ENCODE measurements at regions not wholly inside any gene's neighbourhood (a gene's known extent, or its start where the extent isn't known, plus 50 kb on each side); places are given as distances from the start of the nearest gene placed in this dataset.
"Not testable (repeated sequence)": the region's sequence is repeated elsewhere in the genome, so short reads cannot be mapped to it uniquely, and the experiment has no call there.

GRCh38 chr1:121019715-121020349 is 130.3 kb downstream of the PPIAL4A start:
- not testable (repeated sequence) for H3K36me3 ChIP-seq (ENCODE audit: control insufficient read depth, insufficient read depth, low read length); DNase-seq; H3K9me3 ChIP-seq (replicated peaks; ENCODE audit: control insufficient read depth, low read depth, low read length); H3K27me3 ChIP-seq (ENCODE audit: control insufficient read depth, insufficient read depth, low read length); H3K27ac ChIP-seq (ENCODE audit: low read length); H3K4me1 ChIP-seq (ENCODE audit: control insufficient read depth, insufficient read depth, low read length); H3K4me3 ChIP-seq (ENCODE audit: low read length)
- no CpG with 5 or more reads among the region's 17 CpGs for WGBS (ENCODE audit: insufficient coverage)

GRCh38 chr1:121020350-121021236 is 131.0 kb downstream of the PPIAL4A start:
- H3K4me1 ChIP-seq (ENCODE audit: control insufficient read depth, insufficient read depth, low read length); H3K27me3 ChIP-seq (ENCODE audit: control insufficient read depth, insufficient read depth, low read length); H3K36me3 ChIP-seq (ENCODE audit: control insufficient read depth, insufficient read depth, low read length); H3K9me3 ChIP-seq (replicated peaks; ENCODE audit: control insufficient read depth, low read depth, low read length); H3K27ac ChIP-seq (ENCODE audit: low read length): not testable (repeated sequence)
- DNase-seq, result peak; percentile 83
- H3K4me3 ChIP-seq (ENCODE audit: low read length), result peak overlapping the region; percentile 25
- no CpG with 5 or more reads among the region's 37 CpGs for WGBS (ENCODE audit: insufficient coverage)

- not testable (repeated sequence) for H3K4me3 ChIP-seq (ENCODE audit: low read length); H3K27ac ChIP-seq (ENCODE audit: low read length); H3K27me3 ChIP-seq (ENCODE audit: control insufficient read depth, insufficient read depth, low read length); H3K4me1 ChIP-seq (ENCODE audit: control insufficient read depth, insufficient read depth, low read length); H3K9me3 ChIP-seq (replicated peaks; ENCODE audit: control insufficient read depth, low read depth, low read length); H3K36me3 ChIP-seq (ENCODE audit: control insufficient read depth, insufficient read depth, low read length)
- DNase-seq, result peak; percentile 0
- no CpG with 5 or more reads among the region's 6 CpGs for WGBS (ENCODE audit: insufficient coverage)
Measured at GRCh38 chr1:121021716-121022115, 132.1 kb downstream of the PPIAL4A start.

GRCh38 chr1:121032878-121033494 is 143.4 kb downstream of the PPIAL4A start:
- DNase-seq; H3K4me3 ChIP-seq (ENCODE audit: low read length); H3K36me3 ChIP-seq (ENCODE audit: control insufficient read depth, insufficient read depth, low read length); H3K27ac ChIP-seq (ENCODE audit: low read length); H3K9me3 ChIP-seq (replicated peaks; ENCODE audit: control insufficient read depth, low read depth, low read length); H3K27me3 ChIP-seq (ENCODE audit: control insufficient read depth, insufficient read depth, low read length); H3K4me1 ChIP-seq (ENCODE audit: control insufficient read depth, insufficient read depth, low read length): not testable (repeated sequence)
- WGBS (ENCODE audit: insufficient coverage), result no CpG with 5 or more reads among the region's 3 CpGs

GRCh38 chr1:121036792-121037191 is 147.2 kb downstream of the PPIAL4A start:
- not testable (repeated sequence) for DNase-seq; H3K27me3 ChIP-seq (ENCODE audit: control insufficient read depth, insufficient read depth, low read length); H3K27ac ChIP-seq (ENCODE audit: low read length); H3K9me3 ChIP-seq (replicated peaks; ENCODE audit: control insufficient read depth, low read depth, low read length); H3K4me1 ChIP-seq (ENCODE audit: control insufficient read depth, insufficient read depth, low read length); H3K4me3 ChIP-seq (ENCODE audit: low read length); H3K36me3 ChIP-seq (ENCODE audit: control insufficient read depth, insufficient read depth, low read length)
- no CpG with 5 or more reads among the region's 4 CpGs for WGBS (ENCODE audit: insufficient coverage)

- no CpG with 5 or more reads among the region's 4 CpGs for WGBS (ENCODE audit: insufficient coverage)
Measured at GRCh38 chr1:121040974-121041373, 143.2 kb downstream of the FAM72B start.

GRCh38 chr1:121041497-121041896 is 142.6 kb downstream of the FAM72B start:
- not testable (repeated sequence) for H3K27ac ChIP-seq (ENCODE audit: low read length); H3K4me3 ChIP-seq (ENCODE audit: low read length); H3K9me3 ChIP-seq (replicated peaks; ENCODE audit: control insufficient read depth, low read depth, low read length); H3K4me1 ChIP-seq (ENCODE audit: control insufficient read depth, insufficient read depth, low read length); H3K36me3 ChIP-seq (ENCODE audit: control insufficient read depth, insufficient read depth, low read length); H3K27me3 ChIP-seq (ENCODE audit: control insufficient read depth, insufficient read depth, low read length); DNase-seq
- WGBS (ENCODE audit: insufficient coverage), result no CpG with 5 or more reads among the region's 3 CpGs

More at GRCh38 chr1:121040974-121041373, 143.2 kb downstream of the FAM72B start:
- DNase-seq; H3K9me3 ChIP-seq (replicated peaks; ENCODE audit: control insufficient read depth, low read depth, low read length); H3K4me3 ChIP-seq (ENCODE audit: low read length); H3K27ac ChIP-seq (ENCODE audit: low read length); H3K4me1 ChIP-seq (ENCODE audit: control insufficient read depth, insufficient read depth, low read length); H3K27me3 ChIP-seq (ENCODE audit: control insufficient read depth, insufficient read depth, low read length); H3K36me3 ChIP-seq (ENCODE audit: control insufficient read depth, insufficient read depth, low read length): not testable (repeated sequence)

GRCh38 chr1:121042882-121043281 is 141.3 kb downstream of the FAM72B start:
- no CpG with 5 or more reads among the region's 2 CpGs for WGBS (ENCODE audit: insufficient coverage)
- H3K9me3 ChIP-seq (replicated peaks; ENCODE audit: control insufficient read depth, low read depth, low read length); H3K4me1 ChIP-seq (ENCODE audit: control insufficient read depth, insufficient read depth, low read length); H3K27me3 ChIP-seq (ENCODE audit: control insufficient read depth, insufficient read depth, low read length); H3K4me3 ChIP-seq (ENCODE audit: low read length); DNase-seq; H3K27ac ChIP-seq (ENCODE audit: low read length); H3K36me3 ChIP-seq (ENCODE audit: control insufficient read depth, insufficient read depth, low read length): not testable (repeated sequence)

- not testable (repeated sequence) for H3K4me1 ChIP-seq (ENCODE audit: control insufficient read depth, insufficient read depth, low read length); H3K36me3 ChIP-seq (ENCODE audit: control insufficient read depth, insufficient read depth, low read length); DNase-seq; H3K27ac ChIP-seq (ENCODE audit: low read length); H3K9me3 ChIP-seq (replicated peaks; ENCODE audit: control insufficient read depth, low read depth, low read length); H3K4me3 ChIP-seq (ENCODE audit: low read length)
- WGBS (ENCODE audit: insufficient coverage), result 0% methylated on average over 1 of the region's 21 CpGs
- peaks cover 18% of the 10 kb centered on the region for H3K27me3 ChIP-seq (ENCODE audit: control insufficient read depth, insufficient read depth, low read length)
Measured at GRCh38 chr1:121048293-121048752, 135.8 kb downstream of the FAM72B start.

- no CpG with 5 or more reads among the region's 13 CpGs for WGBS (ENCODE audit: insufficient coverage)
- not testable (repeated sequence) for H3K4me3 ChIP-seq (ENCODE audit: low read length); DNase-seq; H3K36me3 ChIP-seq (ENCODE audit: control insufficient read depth, insufficient read depth, low read length); H3K9me3 ChIP-seq (replicated peaks; ENCODE audit: control insufficient read depth, low read depth, low read length); H3K4me1 ChIP-seq (ENCODE audit: control insufficient read depth, insufficient read depth, low read length); H3K27ac ChIP-seq (ENCODE audit: low read length)
- peaks cover 18% of the 10 kb centered on the region for H3K27me3 ChIP-seq (ENCODE audit: control insufficient read depth, insufficient read depth, low read length)
Measured at GRCh38 chr1:121048769-121049443, 135.2 kb downstream of the FAM72B start.
